AG09309 (cell line): ENCODE measurements at regions not wholly inside any gene's neighbourhood (a gene's known extent, or its start where the extent isn't known, plus 50 kb on each side); places are given as distances from the start of the nearest gene placed in this dataset.
"Not testable (repeated sequence)": the region's sequence is repeated elsewhere in the genome, so short reads cannot be mapped to it uniquely, and the experiment has no call there.

Experiments used
- DNase-seq: peaks from one replicate; pipeline ENCODE4 v3.0.0-alpha.2; 2010; ENCODE audit warnings: low read depth
- H3K4me3 ChIP-seq: 2 replicates; pipeline ENCODE4 v1.5.1; 2011; ENCODE audit warnings: mild to moderate bottlenecking, low read depth, low read length, moderate library complexity; ENCODE audit not compliant: control insufficient read depth
- TF ChIP-seq, protein P1 (sequence below): IDR thresholded peaks from 2 replicates; pipeline ENCODE4 v1.5.1; 2011; ENCODE audit warnings: mild to moderate bottlenecking, low read depth, low read length, inconsistent platforms; ENCODE audit not compliant: insufficient read depth, control insufficient read depth; ENCODE audit errors: missing control alignments

DNA sequence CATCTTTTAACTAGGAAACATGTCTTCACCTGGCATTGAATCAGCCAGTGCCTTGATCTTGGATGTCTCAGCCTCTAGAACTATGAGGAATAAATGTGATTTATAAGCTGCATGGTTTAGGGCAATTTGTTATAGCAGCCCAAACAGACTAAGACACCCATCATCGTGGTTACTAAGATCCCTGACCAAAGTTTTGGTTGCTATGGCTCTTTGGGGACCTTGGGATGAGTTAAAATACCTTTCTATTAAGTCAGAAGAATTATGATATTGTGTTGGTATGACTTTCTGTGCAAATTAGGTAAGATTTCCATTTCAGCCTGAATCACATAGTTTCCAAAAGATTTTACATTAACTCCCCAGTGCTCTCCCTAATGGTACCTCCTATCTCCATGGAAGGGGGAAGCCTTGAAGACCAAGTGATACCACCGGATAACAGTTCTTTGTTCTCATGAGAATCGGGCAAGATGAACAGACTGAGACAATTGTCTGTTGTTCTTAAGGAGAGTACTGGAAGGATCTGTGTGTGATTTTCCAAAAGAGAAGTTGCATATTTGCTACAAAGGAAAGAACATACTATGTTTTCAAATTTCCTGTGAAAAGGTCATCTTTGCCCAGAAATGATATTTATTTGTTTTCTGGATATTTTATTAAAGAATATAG lies 60.4 kb upstream of the UBASH3B start:
- no peak overlapping the region for H3K4me3 ChIP-seq
- TF ChIP-seq, protein P1, sequence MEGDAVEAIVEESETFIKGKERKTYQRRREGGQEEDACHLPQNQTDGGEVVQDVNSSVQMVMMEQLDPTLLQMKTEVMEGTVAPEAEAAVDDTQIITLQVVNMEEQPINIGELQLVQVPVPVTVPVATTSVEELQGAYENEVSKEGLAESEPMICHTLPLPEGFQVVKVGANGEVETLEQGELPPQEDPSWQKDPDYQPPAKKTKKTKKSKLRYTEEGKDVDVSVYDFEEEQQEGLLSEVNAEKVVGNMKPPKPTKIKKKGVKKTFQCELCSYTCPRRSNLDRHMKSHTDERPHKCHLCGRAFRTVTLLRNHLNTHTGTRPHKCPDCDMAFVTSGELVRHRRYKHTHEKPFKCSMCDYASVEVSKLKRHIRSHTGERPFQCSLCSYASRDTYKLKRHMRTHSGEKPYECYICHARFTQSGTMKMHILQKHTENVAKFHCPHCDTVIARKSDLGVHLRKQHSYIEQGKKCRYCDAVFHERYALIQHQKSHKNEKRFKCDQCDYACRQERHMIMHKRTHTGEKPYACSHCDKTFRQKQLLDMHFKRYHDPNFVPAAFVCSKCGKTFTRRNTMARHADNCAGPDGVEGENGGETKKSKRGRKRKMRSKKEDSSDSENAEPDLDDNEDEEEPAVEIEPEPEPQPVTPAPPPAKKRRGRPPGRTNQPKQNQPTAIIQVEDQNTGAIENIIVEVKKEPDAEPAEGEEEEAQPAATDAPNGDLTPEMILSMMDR, result no peak
- DNase-seq, result no peak

- TF ChIP-seq, protein P1, result no peak
- H3K4me3 ChIP-seq, result no peak overlapping the region
- DNase-seq, result no peak
Measured at GRCh38 chr11:122593473-122594420, 61.8 kb upstream of the UBASH3B start.

- H3K4me3 ChIP-seq, result no peak overlapping the region
- TF ChIP-seq, protein P1, result no peak
Measured at GRCh38 chr11:122592641-122593040, 62.9 kb upstream of the UBASH3B start.

GRCh38 chr11:122584670-122585069 lies 70.9 kb upstream of the UBASH3B start:
- TF ChIP-seq, protein P1, result no peak
- no peak overlapping the region for H3K4me3 ChIP-seq
- DNase-seq, result no peak

More at GRCh38 chr11:122592641-122593040, 62.9 kb upstream of the UBASH3B start:
- no peak for DNase-seq

- DNase-seq, H3K4me3 ChIP-seq: not testable (repeated sequence)
Measured at GRCh38 chr11:122580071-122580470, 75.5 kb upstream of the UBASH3B start.

GRCh38 chr11:122578171-122578825 lies 77.2 kb upstream of the UBASH3B start:
- TF ChIP-seq, protein P1, result no peak
- H3K4me3 ChIP-seq, result no peak overlapping the region
- no peak for DNase-seq
